Left renal cortex interstitium (tissue), 4 donors: ENCODE measurements at regions not wholly inside any gene's neighbourhood (a gene's known extent, or its start where the extent isn't known, plus 50 kb on each side); places are given as distances from the start of the nearest gene placed in this dataset.
"Not testable (repeated sequence)": the region's sequence is repeated elsewhere in the genome, so short reads cannot be mapped to it uniquely, and the experiment has no call there.

ENCODE experiments used
- DNase-seq, 4 donors: peaks; one replicate each; pipeline ENCODE4 v3.0.0-alpha.2; 2013; ENCODE audit warnings: low read depth in 4 of 4, low spot score in 2 of 4, missing footprints in 1 of 4

GRCh38 chr2:88802026-88802425 lies 110.6 kb downstream of the RPIA start:
- not testable (repeated sequence) for DNase-seq

GRCh38 chr2:88807237-88807962 lies 115.9 kb downstream of the RPIA start:
- DNase-seq = no peak

GRCh38 chr2:88808083-88808482 lies 116.6 kb downstream of the RPIA start:
- no peak for DNase-seq

GRCh38 chr2:88808652-88809051 lies 117.2 kb downstream of the RPIA start:
- no peak for DNase-seq

GRCh38 chr2:88809216-88809615 lies 117.7 kb downstream of the RPIA start:
- no peak for DNase-seq

- DNase-seq = no peak
Measured at GRCh38 chr2:88810017-88810416, 118.5 kb downstream of the RPIA start.

GRCh38 chr2:88810488-88810887 lies 119.0 kb downstream of the RPIA start:
- no peak for DNase-seq

- no peak for DNase-seq
Measured at GRCh38 chr2:88811233-88811632, 119.8 kb downstream of the RPIA start.

GRCh38 chr2:88811681-88812080 lies 120.2 kb downstream of the RPIA start:
- DNase-seq = no peak

GRCh38 chr2:88813612-88814011 lies 122.1 kb downstream of the RPIA start:
- DNase-seq = no peak

- DNase-seq = no peak
Measured at GRCh38 chr2:88815282-88815681, 123.8 kb downstream of the RPIA start.

- DNase-seq = no peak
Measured at GRCh38 chr2:88815697-88816096, 124.2 kb downstream of the RPIA start.

GRCh38 chr2:88818381-88818780 lies 126.9 kb downstream of the RPIA start:
- DNase-seq = no peak

- DNase-seq = no peak
Measured at GRCh38 chr2:88824951-88825350, 133.5 kb downstream of the RPIA start.

GRCh38 chr2:88826399-88826798 lies 134.9 kb downstream of the RPIA start:
- no peak for DNase-seq

GRCh38 chr2:88827821-88828220 lies 136.3 kb downstream of the RPIA start:
- DNase-seq = no peak

- DNase-seq = no peak
Measured at GRCh38 chr2:88828397-88829137, 137.1 kb downstream of the RPIA start.

GRCh38 chr2:88829607-88830463 lies 138.4 kb downstream of the RPIA start:
- DNase-seq = no peak

- DNase-seq = no peak
Measured at GRCh38 chr2:88831071-88831791, 139.8 kb downstream of the RPIA start.

- DNase-seq = no peak
Measured at GRCh38 chr2:88831792-88832248, 140.3 kb downstream of the RPIA start.
